ENCODE measurements at regions not wholly inside any gene's neighbourhood (a gene's known extent, or its start where the extent isn't known, plus 50 kb on each side); places are given as distances from the start of the nearest gene placed in this dataset.

DNA sequence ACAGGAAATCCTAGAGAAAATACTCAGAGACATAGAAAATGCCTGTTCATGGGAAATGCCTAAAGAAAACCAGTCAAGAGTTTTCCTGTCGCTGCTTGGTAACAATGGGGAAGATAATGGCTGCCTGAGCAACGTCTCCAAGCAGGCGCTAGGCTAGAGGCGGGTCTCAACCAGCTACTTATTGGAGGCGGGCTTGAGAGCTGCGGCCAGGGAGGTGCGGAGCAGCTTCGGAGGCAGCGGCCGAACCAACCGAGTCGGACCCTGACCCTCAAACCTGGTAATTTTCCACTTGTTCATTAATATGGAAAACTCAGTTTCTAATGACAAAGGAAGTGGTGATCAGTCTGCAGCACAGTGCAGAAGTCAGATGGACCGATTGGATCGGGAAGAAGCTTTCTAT is 173.1 kb downstream of the DTWD1 start:
- TF ChIP-seq, protein P1, sequence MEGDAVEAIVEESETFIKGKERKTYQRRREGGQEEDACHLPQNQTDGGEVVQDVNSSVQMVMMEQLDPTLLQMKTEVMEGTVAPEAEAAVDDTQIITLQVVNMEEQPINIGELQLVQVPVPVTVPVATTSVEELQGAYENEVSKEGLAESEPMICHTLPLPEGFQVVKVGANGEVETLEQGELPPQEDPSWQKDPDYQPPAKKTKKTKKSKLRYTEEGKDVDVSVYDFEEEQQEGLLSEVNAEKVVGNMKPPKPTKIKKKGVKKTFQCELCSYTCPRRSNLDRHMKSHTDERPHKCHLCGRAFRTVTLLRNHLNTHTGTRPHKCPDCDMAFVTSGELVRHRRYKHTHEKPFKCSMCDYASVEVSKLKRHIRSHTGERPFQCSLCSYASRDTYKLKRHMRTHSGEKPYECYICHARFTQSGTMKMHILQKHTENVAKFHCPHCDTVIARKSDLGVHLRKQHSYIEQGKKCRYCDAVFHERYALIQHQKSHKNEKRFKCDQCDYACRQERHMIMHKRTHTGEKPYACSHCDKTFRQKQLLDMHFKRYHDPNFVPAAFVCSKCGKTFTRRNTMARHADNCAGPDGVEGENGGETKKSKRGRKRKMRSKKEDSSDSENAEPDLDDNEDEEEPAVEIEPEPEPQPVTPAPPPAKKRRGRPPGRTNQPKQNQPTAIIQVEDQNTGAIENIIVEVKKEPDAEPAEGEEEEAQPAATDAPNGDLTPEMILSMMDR (IDR thresholded peaks at IDR 0.05): no peak
- TF ChIP-seq POLR2AphosphoS5 (IDR thresholded peaks at IDR 0.05) (no peak), EP300 (IDR thresholded peaks at IDR 0.05) (no peak)
